HFFc6 (cell line): ENCODE measurements at regions not wholly inside any gene's neighbourhood (a gene's known extent, or its start where the extent isn't known, plus 50 kb on each side); places are given as distances from the start of the nearest gene placed in this dataset.
"Not testable (repeated sequence)": the region's sequence is repeated elsewhere in the genome, so short reads cannot be mapped to it uniquely, and the experiment has no call there.

Source experiments
- DNase-seq: peaks from one replicate; pipeline ENCODE4 v3.0.0-alpha.2; 2018
- H3K27ac Mint-ChIP-seq: 2 replicates; pipeline ENCODE4 v1.8.0; 2020; ENCODE audit warnings: mild to moderate bottlenecking, mixed read lengths
- H3K27me3 Mint-ChIP-seq: 2 replicates; pipeline ENCODE4 v1.8.0; 2021; ENCODE audit warnings: mild to moderate bottlenecking, moderate library complexity, mixed read lengths; ENCODE audit not compliant: insufficient read depth
- H3K36me3 Mint-ChIP-seq: 2 replicates; pipeline ENCODE4 v1.8.0; 2021; ENCODE audit warnings: low read depth, mixed read lengths
- H3K4me1 Mint-ChIP-seq: 2 replicates; pipeline ENCODE4 v1.8.0; 2020; ENCODE audit warnings: low read depth, mixed read lengths
- H3K4me3 Mint-ChIP-seq: 2 replicates; pipeline ENCODE4 v1.8.0; 2020; ENCODE audit warnings: mild to moderate bottlenecking, moderate library complexity, mixed read lengths
- H3K9me3 Mint-ChIP-seq: 2 replicates; pipeline ENCODE4 v1.8.0; 2020; ENCODE audit warnings: mild to moderate bottlenecking, mixed read lengths

DNA sequence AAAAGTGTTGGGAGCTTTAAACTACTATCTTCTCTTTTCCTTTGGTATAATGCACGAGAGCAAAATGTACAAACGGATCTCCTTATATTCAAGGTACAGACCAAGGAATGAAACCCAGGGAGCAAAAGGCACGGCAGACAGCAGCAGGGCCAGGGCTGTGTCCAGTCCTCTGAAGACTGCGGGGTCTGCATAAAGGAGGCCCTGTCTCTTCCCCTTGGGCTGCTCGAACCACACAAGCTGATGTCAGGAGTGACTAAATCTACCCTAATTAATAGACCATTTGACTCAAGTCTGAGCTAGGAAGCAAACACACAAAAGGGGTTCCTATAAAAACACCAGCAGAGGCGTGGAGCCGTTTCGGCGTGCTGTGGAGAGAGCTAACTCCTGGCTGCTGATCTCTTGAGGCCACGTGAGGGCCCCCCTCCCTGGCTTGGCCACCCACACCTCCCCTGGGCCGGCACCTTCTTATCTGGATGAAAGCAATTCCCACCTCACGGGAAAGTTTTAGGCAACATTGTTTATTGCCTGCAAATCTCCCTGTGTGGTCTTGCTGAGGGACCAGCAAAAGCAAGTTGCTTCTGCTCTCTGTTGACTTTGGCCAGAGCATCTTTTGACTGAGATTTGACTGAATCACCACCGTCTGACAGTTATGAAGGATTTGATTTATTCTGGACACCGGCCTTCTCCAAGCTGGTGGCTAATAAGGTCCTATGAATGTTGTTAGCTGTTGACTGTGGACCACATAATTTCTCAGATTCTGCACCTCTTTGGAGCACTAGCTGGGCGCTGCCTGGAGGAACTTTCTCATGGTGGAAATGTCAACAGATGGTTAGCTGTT is 183.5 kb downstream of the LMLN start:
- H3K4me1 Mint-ChIP-seq, H3K27ac Mint-ChIP-seq, DNase-seq, H3K36me3 Mint-ChIP-seq, H3K9me3 Mint-ChIP-seq, H3K4me3 Mint-ChIP-seq, H3K27me3 Mint-ChIP-seq: not testable (repeated sequence)

DNA sequence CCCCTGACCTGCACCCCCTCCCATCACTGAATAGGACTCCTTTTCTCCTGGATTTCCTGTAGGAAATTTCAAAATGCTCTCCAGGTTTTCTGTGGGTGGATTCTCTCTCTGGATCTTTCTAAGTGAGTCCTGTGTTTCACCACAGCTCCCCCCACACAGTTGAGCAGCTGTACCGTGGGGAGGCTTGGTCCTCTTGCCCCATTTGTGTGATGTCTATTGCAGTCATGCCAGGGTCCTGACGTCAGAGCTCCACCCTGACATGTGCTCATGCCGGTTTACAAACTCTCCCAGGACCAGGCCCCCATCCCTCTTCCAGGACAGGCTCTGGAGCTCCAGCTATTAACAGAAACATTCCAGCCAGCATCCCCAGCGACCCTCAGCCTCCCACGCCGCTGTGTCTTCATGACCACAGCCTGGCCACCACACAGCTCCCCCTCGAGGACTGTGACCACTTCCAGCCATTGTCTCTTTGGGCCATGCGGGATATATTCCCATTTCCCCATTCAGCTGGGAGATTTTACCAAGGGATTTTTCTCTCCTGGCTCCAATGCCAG is 185.3 kb downstream of the LMLN start:
- not testable (repeated sequence) for H3K36me3 Mint-ChIP-seq, H3K9me3 Mint-ChIP-seq, DNase-seq, H3K27me3 Mint-ChIP-seq, H3K4me1 Mint-ChIP-seq, H3K4me3 Mint-ChIP-seq, H3K27ac Mint-ChIP-seq

DNA sequence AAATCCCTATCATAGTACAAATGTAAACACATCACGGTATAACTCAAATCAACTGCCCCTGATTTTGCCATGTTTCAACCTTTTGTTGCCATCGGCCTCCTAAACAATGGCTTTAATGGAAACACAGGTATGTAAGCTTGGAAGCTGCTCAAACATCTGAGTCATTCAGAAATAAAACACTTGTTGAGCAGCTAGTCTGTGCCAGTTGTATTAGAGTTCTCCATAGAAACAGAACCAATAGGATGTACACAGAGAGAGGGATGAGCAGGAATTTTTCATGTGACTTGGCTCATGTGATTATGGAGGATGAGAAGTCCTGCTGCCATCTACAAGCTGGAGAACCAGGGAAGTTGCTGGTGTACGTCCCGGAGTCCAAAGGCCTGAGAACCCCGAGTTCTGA is 186.1 kb downstream of the LMLN start:
- H3K4me3 Mint-ChIP-seq, H3K9me3 Mint-ChIP-seq, H3K36me3 Mint-ChIP-seq, H3K27me3 Mint-ChIP-seq, H3K27ac Mint-ChIP-seq, H3K4me1 Mint-ChIP-seq: not testable (repeated sequence)
- DNase-seq = peak; percentile 37

DNA sequence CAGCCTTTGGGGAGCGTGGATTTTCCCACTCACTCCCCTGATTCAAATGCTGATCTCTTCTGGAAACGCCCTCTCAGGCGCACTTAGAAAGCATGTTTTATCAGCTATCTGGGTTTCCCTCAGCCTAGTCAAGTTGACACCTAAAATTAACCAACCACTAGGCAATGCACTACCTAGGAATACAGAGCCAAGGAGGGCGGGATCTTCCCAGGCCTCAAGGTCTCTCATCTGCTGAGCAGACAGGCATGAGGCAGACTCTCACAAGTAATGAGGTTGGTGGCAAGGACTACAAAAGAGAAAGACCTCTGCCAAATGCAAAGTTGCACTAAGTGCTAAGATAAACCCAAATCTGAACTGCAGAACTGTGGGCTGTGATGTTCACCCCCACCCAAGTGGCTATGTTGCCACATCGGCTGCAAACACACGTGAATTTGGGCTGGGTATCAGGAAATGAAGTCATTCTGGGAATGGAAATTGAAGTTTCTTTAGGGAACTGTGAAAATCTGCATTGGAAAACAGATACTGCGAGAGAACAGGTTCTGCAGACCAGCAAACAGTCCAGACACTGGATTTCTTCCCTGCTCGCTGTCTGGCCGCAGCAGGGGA is 186.6 kb downstream of the LMLN start:
- H3K4me3 Mint-ChIP-seq, H3K4me1 Mint-ChIP-seq, DNase-seq, H3K27ac Mint-ChIP-seq, H3K27me3 Mint-ChIP-seq, H3K36me3 Mint-ChIP-seq, H3K9me3 Mint-ChIP-seq: not testable (repeated sequence)

DNA sequence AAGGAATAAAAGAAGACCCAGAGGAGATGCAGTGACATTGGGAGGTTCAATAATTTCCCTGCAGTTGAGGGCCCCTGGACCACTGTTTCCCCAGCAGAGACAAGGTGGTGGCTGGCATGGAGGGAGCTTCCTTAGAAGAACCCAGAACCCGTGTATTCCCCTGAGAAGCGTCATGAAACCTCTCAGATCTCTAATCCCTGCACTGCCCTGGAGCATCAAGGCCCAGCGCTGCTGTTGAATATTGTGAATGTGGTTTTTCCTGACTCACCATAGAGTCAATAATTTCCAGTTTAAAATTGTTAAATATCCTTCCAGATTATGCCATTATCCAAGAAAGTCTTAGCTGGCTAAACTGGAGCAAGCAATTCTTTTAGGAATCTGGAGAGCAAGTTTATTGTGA is 187.2 kb downstream of the LMLN start:
- not testable (repeated sequence) for H3K27ac Mint-ChIP-seq, H3K4me1 Mint-ChIP-seq, DNase-seq, H3K9me3 Mint-ChIP-seq, H3K36me3 Mint-ChIP-seq, H3K27me3 Mint-ChIP-seq, H3K4me3 Mint-ChIP-seq

DNA sequence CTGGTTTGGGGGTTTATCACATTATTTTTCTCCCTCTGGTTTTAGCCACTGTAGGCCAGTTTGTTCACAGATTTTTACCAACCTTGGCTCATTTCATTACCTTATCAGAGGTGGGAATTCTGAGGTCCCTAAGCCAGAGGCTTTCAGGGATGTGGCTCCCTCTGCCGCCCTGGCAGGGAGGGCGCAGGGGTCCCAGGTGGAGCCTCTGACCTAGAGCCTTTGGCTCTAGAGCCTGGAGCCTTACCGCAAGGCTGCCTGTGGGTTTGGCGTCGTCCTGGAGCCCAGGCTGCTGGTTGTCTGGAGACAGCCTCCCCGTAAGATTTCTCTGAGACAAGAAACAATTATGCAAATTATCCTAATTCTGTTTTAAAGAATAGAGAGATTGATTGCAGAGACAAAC is 188.0 kb downstream of the LMLN start:
- not testable (repeated sequence) for DNase-seq, H3K4me3 Mint-ChIP-seq, H3K4me1 Mint-ChIP-seq, H3K27ac Mint-ChIP-seq, H3K27me3 Mint-ChIP-seq, H3K36me3 Mint-ChIP-seq, H3K9me3 Mint-ChIP-seq

DNA sequence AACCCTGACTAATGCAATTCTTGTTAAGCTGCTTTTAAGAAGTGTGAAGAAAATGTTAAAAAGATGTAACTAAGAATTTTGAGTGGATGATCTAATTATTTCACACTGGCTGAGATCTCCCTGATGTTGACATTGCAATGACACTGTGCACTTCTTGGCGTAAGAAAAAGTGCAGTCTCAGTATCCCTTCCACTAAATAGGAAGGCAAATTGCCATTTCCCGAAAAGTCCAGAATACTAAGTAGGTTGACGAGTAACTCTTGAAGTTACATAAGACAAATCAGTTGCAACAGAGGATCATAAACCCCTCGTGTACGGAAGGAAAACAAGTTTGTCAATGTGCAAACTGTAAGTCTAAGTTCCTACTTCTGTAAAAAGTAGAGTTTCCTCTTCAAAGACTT is 189.9 kb downstream of the LMLN start:
- not testable (repeated sequence) for H3K27ac Mint-ChIP-seq, H3K4me3 Mint-ChIP-seq, H3K36me3 Mint-ChIP-seq, DNase-seq, H3K27me3 Mint-ChIP-seq, H3K4me1 Mint-ChIP-seq, H3K9me3 Mint-ChIP-seq

DNA sequence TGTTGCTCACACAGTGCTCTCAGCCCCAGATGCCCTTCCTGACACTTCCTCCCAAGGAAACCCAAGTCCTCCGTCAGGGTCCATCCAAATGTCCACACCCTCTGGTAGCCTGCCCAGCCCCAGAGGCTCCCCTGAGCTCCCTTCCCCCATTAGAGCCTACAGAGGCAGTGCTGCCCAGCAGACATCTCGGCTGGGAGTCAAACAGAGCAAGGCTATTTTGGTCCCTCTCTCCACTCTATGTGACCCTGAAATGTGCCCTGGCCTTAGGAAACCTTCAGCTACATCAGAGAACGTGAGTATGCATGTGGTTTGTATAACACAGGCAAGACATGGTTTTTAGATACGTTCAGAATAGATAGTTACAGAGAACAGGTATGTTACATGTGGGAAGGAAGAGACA is 191.8 kb downstream of the LMLN start:
- not testable (repeated sequence) for H3K27me3 Mint-ChIP-seq, H3K4me3 Mint-ChIP-seq, H3K27ac Mint-ChIP-seq, H3K4me1 Mint-ChIP-seq, DNase-seq, H3K36me3 Mint-ChIP-seq, H3K9me3 Mint-ChIP-seq

DNA sequence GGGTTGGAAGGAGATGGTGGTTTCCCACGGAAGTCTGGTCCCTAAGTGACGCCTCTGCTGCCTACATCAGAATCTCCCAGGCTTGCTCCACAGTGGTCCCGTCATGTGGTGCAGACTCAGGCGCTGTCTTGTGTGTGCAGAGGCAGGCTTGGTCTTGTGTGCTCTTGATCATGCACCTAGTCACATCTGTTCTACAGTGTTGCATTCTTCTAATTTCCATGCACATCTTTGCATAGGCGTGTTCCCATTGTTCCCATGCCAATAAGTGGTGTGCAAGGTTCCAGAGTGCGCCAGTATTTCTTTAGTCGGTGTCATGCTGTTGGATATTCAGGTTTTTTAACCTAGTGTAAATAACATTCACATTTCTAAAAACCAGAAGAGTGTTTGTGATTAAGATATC is 195.8 kb downstream of the LMLN start:
- not testable (repeated sequence) for H3K4me3 Mint-ChIP-seq, H3K9me3 Mint-ChIP-seq, H3K27me3 Mint-ChIP-seq, H3K36me3 Mint-ChIP-seq, H3K27ac Mint-ChIP-seq, H3K4me1 Mint-ChIP-seq, DNase-seq

DNA sequence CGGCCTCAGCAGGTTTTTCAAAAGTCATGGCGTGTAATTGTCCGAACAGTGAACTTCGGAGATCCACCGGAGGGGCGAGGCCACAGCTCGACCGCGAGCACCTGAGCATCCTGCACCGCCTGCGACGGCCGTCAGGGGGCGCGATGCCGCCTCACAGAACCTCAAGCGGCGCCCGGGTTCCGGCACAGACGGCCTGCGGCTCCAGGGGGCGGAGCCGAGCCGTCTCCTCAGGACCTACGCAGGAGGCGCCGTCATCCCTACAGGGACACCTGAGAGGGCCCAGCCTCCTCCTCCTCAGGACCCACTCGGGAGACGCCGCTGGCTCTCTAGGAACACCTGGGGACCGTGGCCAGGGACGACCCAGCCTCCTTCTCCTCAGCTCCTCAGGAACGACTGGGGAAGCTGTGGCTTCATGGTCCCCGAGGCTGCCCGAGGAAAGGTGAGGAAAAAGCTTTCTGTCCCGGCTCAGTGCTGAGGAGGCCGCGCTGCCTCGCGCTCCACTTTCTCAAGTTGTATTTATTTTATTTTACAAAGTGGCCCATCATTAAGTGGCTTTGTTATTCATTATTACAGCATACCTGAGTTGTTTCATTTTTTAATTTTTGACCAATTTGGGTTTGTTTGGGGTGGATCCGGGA is 197.3 kb downstream of the LMLN start:
- H3K4me1 Mint-ChIP-seq, H3K4me3 Mint-ChIP-seq, H3K9me3 Mint-ChIP-seq: not testable (repeated sequence)

DNA sequence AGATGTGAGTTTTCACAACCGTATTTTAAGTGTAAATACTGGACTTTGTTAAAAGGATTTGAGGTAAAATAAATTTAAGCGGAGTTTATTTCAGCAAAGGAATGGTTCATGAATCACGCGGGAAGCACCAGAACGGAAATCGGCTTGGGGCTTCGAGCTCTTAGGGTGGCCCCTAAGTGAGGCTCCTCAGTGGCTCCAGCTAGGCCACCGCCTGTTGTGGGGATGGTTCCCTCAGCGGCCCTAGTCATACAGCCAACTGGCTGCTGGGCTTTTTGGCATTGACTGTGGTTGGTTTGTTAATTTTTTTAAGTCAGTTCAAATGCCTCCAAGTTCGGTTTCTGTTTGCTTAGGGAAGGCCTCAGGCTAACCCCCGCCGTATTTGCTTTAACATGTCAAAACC is 198.0 kb downstream of the LMLN start:
- not testable (repeated sequence) for H3K4me3 Mint-ChIP-seq

More for the DNA sequence above, 197.3 kb downstream of the LMLN start:
- H3K36me3 Mint-ChIP-seq, H3K27ac Mint-ChIP-seq, DNase-seq, H3K27me3 Mint-ChIP-seq: not testable (repeated sequence)

More for the DNA sequence above, 198.0 kb downstream of the LMLN start:
- H3K27ac Mint-ChIP-seq, DNase-seq, H3K9me3 Mint-ChIP-seq, H3K27me3 Mint-ChIP-seq, H3K4me1 Mint-ChIP-seq, H3K36me3 Mint-ChIP-seq: not testable (repeated sequence)
